OCI-LY7 (cell line): ENCODE measurements at regions not wholly inside any gene's neighbourhood (a gene's known extent, or its start where the extent isn't known, plus 50 kb on each side); places are given as distances from the start of the nearest gene placed in this dataset.
"Not testable (repeated sequence)": the region's sequence is repeated elsewhere in the genome, so short reads cannot be mapped to it uniquely, and the experiment has no call there.

Experiments used
- BruUV-seq: library from RNA; stranded (reverse); fragments of 400-500 nt; replicated peaks from 2 replicates; lab custom pipeline; 2021; lab: Mats Ljungman, UMichigan
- CTCF ChIA-PET: fragments of 300-600 bp; sonication (Branson Sonifier 250); formaldehyde crosslinking; loops from one replicate; lab custom pipeline; 2022; ENCODE audit warnings: antibody characterized with exemption; ENCODE audit not compliant: unreplicated experiment; lab: Charles Lee
- POLR2A ChIA-PET: fragments of 300-600 bp; sonication (Branson Sonifier 250); formaldehyde crosslinking; loops from one replicate; lab custom pipeline; 2022; ENCODE audit warnings: antibody characterized with exemption; lab: Charles Lee
- DNase-seq: peaks from one replicate; pipeline ENCODE4 v3.0.0-alpha.2; 2015; ENCODE audit warnings: low spot score
- H2AFZ ChIP-seq: fragments of 200-600 bp; sonication (generic), shearing (Covaris generic); 2 replicates; pipeline ENCODE4 v1.6.1; 2014; ENCODE audit warnings: mild to moderate bottlenecking, antibody characterized with exemption, low read length, moderate library complexity
- H3K27ac ChIP-seq: fragments of 200-600 bp; sonication (generic); 2 replicates; pipeline ENCODE4 v1.5.1; 2014; ENCODE audit warnings: mixed run types, low read depth, mild to moderate bottlenecking, moderate library complexity, low read length, inconsistent platforms; ENCODE audit not compliant: poor library complexity, severe bottlenecking
- H3K36me3 ChIP-seq: fragments of 200-600 bp; sonication (generic); 2 replicates; pipeline ENCODE4 v1.6.1; 2014; ENCODE audit warnings: mild to moderate bottlenecking, antibody characterized with exemption, low read length, moderate library complexity, mixed read lengths; ENCODE audit not compliant: insufficient read depth
- H3K4me1 ChIP-seq: fragments of 200-600 bp; sonication (generic); 2 replicates; pipeline ENCODE4 v1.5.1; 2014; ENCODE audit warnings: mild to moderate bottlenecking, low read length; ENCODE audit not compliant: insufficient read depth, poor library complexity, severe bottlenecking
- H3K4me2 ChIP-seq: fragments of 200-600 bp; sonication (generic); 2 replicates; pipeline ENCODE4 v1.6.1; 2014; ENCODE audit warnings: mild to moderate bottlenecking, low read length
- H3K4me3 ChIP-seq: fragments of 200-600 bp; sonication (generic); 2 replicates; pipeline ENCODE4 v1.5.1; 2014; ENCODE audit warnings: mild to moderate bottlenecking, low read depth, low read length; ENCODE audit not compliant: poor library complexity, severe bottlenecking
- H3K79me2 ChIP-seq: fragments of 200-600 bp; sonication (generic); 2 replicates; pipeline ENCODE4 v1.6.1; 2016; ENCODE audit warnings: low read depth, mild to moderate bottlenecking, low read length, moderate library complexity, mixed read lengths; ENCODE audit not compliant: insufficient read depth
- H3K9me2 ChIP-seq: fragments of 200-600 bp; sonication (generic); 2 replicates; pipeline ENCODE4 v1.6.1; 2016; ENCODE audit warnings: mild to moderate bottlenecking, low read length, mixed read lengths; ENCODE audit not compliant: insufficient read depth
- H3K9me3 ChIP-seq: fragments of 200-600 bp; sonication (generic); 2 replicates; pipeline ENCODE4 v1.6.1; 2014; ENCODE audit warnings: mild to moderate bottlenecking, mixed run types, low read length, mixed read lengths
- H4K20me1 ChIP-seq: fragments of 200-600 bp; sonication (generic); 2 replicates; pipeline ENCODE4 v1.6.1; 2014; ENCODE audit warnings: mild to moderate bottlenecking, antibody characterized with exemption, low read length, moderate library complexity, mixed read lengths; ENCODE audit not compliant: insufficient read depth
- EZH2phosphoT487 ChIP-seq: fragments of 200-600 bp; sonication (generic); IDR thresholded peaks from 2 replicates; pipeline ENCODE4 v1.6.1; 2018; ENCODE audit warnings: low read depth, borderline replicate concordance, mild to moderate bottlenecking, mixed run types, antibody characterized with exemption, low read length, moderate library complexity, mixed read lengths
- intact Hi-C: fragments of 100-400 bp; cut with micrococcal nuclease; formaldehyde crosslinking; loops from one replicate; pipeline ENCODE4 v1.10.0; 2022; ENCODE audit not compliant: unreplicated experiment
- TF ChIP-seq, protein P1 (sequence below): fragments of 200-600 bp; sonication (generic); conservative IDR thresholded peaks from 2 replicates; pipeline ENCODE4 v1.5.1; 2014; ENCODE audit warnings: mild to moderate bottlenecking, antibody characterized with exemption, low read length, moderate library complexity, mixed read lengths

DNA sequence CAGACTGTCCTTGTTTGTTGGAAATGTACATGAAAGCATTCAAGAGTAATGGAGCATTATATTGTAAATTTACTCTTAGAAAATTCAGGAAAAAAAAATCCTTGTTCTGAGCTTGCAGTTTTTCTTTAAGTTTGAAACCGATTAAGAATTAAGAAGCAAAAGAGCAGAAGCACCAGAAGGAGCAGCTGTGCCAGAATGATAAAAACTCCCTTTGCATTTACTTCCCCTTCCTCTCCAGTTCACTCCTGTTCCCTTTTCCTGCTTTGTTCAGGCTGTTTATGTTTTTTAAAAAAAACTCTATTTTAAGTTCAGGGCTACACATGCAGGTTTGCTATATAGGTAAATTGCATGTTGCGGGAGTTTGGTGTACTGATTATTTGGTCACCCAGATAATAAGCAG is 90.3 kb downstream of the ATOH1 start:
- intact Hi-C loops = no loop called here
- no peak for DNase-seq
- POLR2A ChIA-PET = no interaction called here
- Histone ChIP-seq H2AFZ (no peak overlapping the region), H3K9me3 (no peaks in the 10 kb centered on the region), H3K79me2 (no peaks in the 10 kb centered on the region), H3K4me3 (no peak overlapping the region), H3K9me2 (no peaks in the 10 kb centered on the region), H3K4me2 (no peak overlapping the region), H3K4me1 (no peaks in the 10 kb centered on the region), H4K20me1 (no peaks in the 10 kb centered on the region), H3K27ac (no peak overlapping the region), H3K36me3 (no peaks in the 10 kb centered on the region)
- BruUV-seq = no TSS peak
- CTCF ChIA-PET = no interaction called here
- no peak for TF ChIP-seq EZH2phosphoT487
- TF ChIP-seq, protein P1, sequence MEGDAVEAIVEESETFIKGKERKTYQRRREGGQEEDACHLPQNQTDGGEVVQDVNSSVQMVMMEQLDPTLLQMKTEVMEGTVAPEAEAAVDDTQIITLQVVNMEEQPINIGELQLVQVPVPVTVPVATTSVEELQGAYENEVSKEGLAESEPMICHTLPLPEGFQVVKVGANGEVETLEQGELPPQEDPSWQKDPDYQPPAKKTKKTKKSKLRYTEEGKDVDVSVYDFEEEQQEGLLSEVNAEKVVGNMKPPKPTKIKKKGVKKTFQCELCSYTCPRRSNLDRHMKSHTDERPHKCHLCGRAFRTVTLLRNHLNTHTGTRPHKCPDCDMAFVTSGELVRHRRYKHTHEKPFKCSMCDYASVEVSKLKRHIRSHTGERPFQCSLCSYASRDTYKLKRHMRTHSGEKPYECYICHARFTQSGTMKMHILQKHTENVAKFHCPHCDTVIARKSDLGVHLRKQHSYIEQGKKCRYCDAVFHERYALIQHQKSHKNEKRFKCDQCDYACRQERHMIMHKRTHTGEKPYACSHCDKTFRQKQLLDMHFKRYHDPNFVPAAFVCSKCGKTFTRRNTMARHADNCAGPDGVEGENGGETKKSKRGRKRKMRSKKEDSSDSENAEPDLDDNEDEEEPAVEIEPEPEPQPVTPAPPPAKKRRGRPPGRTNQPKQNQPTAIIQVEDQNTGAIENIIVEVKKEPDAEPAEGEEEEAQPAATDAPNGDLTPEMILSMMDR = no peak

DNA sequence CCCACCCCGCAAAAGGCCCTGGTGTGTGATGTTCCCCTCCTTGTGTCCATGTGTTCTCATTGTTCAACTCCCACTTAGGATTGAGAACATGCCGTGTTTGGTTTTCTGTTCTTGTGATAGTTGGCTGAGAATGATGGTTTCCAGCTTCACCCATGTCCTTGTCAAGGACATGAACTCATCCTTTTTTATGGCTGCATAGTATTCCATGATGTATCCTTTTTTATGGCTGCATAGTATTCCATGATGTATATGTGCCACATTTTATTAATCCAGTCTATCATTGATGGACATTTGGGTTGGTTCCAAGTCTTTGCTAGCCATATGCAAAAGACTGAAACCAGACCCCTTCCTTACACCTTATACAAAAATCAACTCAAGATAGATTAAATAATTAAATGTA is 95.0 kb downstream of the ATOH1 start:
- H3K36me3 ChIP-seq, CTCF ChIA-PET, H3K4me3 ChIP-seq, H3K9me3 ChIP-seq, intact Hi-C loops, H3K4me2 ChIP-seq, BruUV-seq, H3K9me2 ChIP-seq, H2AFZ ChIP-seq, H3K79me2 ChIP-seq, DNase-seq, H3K27ac ChIP-seq, H4K20me1 ChIP-seq, H3K4me1 ChIP-seq: not testable (repeated sequence)
- POLR2A ChIA-PET = interaction anchor here (1.0 kb wide), 1 partner anchor 10 kb away, joined by 3 read pairs; no protein-coding TSS in a partner anchor

DNA sequence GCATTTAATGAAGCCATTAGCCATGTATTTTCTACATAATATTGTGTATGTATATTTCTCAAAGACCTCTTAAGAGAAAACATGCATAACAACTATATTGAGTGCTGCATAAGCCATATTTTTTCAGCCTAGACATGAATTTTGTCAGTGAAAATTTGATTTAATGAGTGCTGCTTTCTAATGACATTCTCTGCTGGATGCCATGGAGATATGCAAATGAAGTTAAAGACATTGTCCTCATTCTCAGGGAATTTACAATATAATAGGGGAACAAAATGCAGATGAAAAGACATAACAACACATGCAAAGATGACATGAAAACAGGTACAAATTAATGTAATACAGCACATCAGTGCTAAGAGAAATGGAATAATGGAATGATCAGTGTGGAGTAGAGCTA is 118.7 kb downstream of the ATOH1 start:
- Histone ChIP-seq H4K20me1 (no peaks in the 10 kb centered on the region), H3K4me3 (no peak overlapping the region), H3K4me2 (no peak overlapping the region), H3K79me2 (no peaks in the 10 kb centered on the region), H3K9me3 (no peaks in the 10 kb centered on the region), H3K36me3 (no peaks in the 10 kb centered on the region), H3K9me2 (no peaks in the 10 kb centered on the region), H3K27ac (no peak overlapping the region), H2AFZ (no peak overlapping the region), H3K4me1 (no peaks in the 10 kb centered on the region)
- TF ChIP-seq, protein P1 = no peak
- TF ChIP-seq EZH2phosphoT487 = no peak
- ChIA-PET POLR2A (no interaction called here), CTCF (no interaction called here)
- intact Hi-C loops = no loop called here
- BruUV-seq = no TSS peak
- no peak for DNase-seq

DNA sequence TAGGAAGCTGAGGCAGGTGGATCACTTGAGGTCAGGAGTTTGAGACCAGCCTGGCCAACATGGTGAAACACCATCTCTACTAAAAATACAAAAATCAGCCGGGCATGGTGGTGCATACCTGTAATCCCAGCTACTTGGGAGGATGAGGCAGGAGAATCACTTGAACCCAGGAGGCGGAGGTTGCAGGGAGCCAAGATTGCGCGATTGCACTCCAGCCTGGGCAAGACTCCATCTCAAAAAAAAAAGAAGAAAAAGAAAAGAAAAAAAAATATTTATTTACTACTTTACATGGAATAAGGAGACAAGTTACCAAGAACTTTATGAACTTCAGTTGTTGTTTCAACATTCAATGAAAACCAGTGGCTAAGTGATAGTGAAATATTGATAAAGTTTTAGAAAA is 121.7 kb downstream of the ATOH1 start:
- H3K4me2 ChIP-seq, H3K4me1 ChIP-seq, DNase-seq, H3K4me3 ChIP-seq, H3K36me3 ChIP-seq, POLR2A ChIA-PET, H3K27ac ChIP-seq, intact Hi-C loops, H3K79me2 ChIP-seq, BruUV-seq, H2AFZ ChIP-seq, H3K9me2 ChIP-seq, CTCF ChIA-PET, H4K20me1 ChIP-seq, H3K9me3 ChIP-seq: not testable (repeated sequence)
